Astrocyte (in vitro differentiated cells and primary cell): ENCODE measurements at regions not wholly inside any gene's neighbourhood (a gene's known extent, or its start where the extent isn't known, plus 50 kb on each side); places are given as distances from the start of the nearest gene placed in this dataset.

ENCODE experiments used
- DNase-seq: peaks from one replicate; pipeline ENCODE4 v3.0.0-alpha.2; 2010; ENCODE audit warnings: low read depth
- FAIRE-seq: peaks from 2 replicates; lab custom pipeline; 2011; peaks lifted over from hg19 to GRCh38; lab: Jason Lieb, UNC
- H2AFZ ChIP-seq: 2 replicates; pipeline ENCODE4 v1.6.0; 2012; ENCODE audit warnings: low read depth, low read length, inconsistent platforms
- H3K27ac ChIP-seq: 2 replicates; pipeline ENCODE4 v1.5.1; 2011; ENCODE audit warnings: low read depth, low read length, inconsistent platforms
- H3K27me3 ChIP-seq: 2 replicates; pipeline ENCODE4 v1.6.0; 2011; ENCODE audit warnings: low read length, inconsistent platforms; ENCODE audit not compliant: insufficient read depth
- H3K36me3 ChIP-seq: 2 replicates; pipeline ENCODE4 v1.5.1; 2011; ENCODE audit warnings: low read length, inconsistent platforms; ENCODE audit not compliant: insufficient read depth
- H3K4me1 ChIP-seq: 2 replicates; pipeline ENCODE4 v1.5.1; 2011; ENCODE audit warnings: low read length, inconsistent platforms; ENCODE audit not compliant: insufficient read depth
- H3K4me2 ChIP-seq: 2 replicates; pipeline ENCODE4 v1.6.0; 2012; ENCODE audit warnings: low read length, inconsistent platforms
- H3K4me3 ChIP-seq: 2 replicates; pipeline ENCODE4 v1.5.1; 2011; ENCODE audit warnings: low read depth, mild to moderate bottlenecking, low read length, inconsistent platforms; ENCODE audit not compliant: insufficient read depth
- H3K79me2 ChIP-seq: 2 replicates; pipeline ENCODE4 v1.6.0; 2012; ENCODE audit warnings: mild to moderate bottlenecking, low read length, inconsistent platforms; ENCODE audit not compliant: insufficient read depth
- H3K9ac ChIP-seq: 2 replicates; pipeline ENCODE4 v1.6.0; 2012; ENCODE audit warnings: mild to moderate bottlenecking, low read length, inconsistent platforms
- H3K9me3 ChIP-seq: 2 replicates; pipeline ENCODE4 v1.5.1; 2012; ENCODE audit warnings: low read depth, mild to moderate bottlenecking, low read length, inconsistent platforms; ENCODE audit not compliant: insufficient read depth
- H4K20me1 ChIP-seq: 2 replicates; pipeline ENCODE4 v1.6.0; 2012; ENCODE audit warnings: low read length, inconsistent platforms; ENCODE audit not compliant: insufficient read depth
- H3K27ac Mint-ChIP-seq: one replicate; pipeline ENCODE4 v1.8.0; 2021; ENCODE audit warnings: mild to moderate bottlenecking, mixed read lengths; ENCODE audit not compliant: unreplicated experiment
- H3K27me3 Mint-ChIP-seq: one replicate; pipeline ENCODE4 v1.8.0; 2021; ENCODE audit warnings: low read depth, mixed read lengths; ENCODE audit not compliant: unreplicated experiment
- H3K36me3 Mint-ChIP-seq: one replicate; pipeline ENCODE4 v1.8.0; 2021; ENCODE audit warnings: low read depth, mixed read lengths; ENCODE audit not compliant: unreplicated experiment
- H3K4me1 Mint-ChIP-seq: one replicate; pipeline ENCODE4 v1.8.0; 2021; ENCODE audit warnings: low read depth, mixed read lengths; ENCODE audit not compliant: unreplicated experiment
- H3K4me3 Mint-ChIP-seq: one replicate; pipeline ENCODE4 v1.8.0; 2021; ENCODE audit warnings: mild to moderate bottlenecking, moderate library complexity, mixed read lengths; ENCODE audit not compliant: unreplicated experiment
- H3K9me3 Mint-ChIP-seq: one replicate; pipeline ENCODE4 v1.8.0; 2021; ENCODE audit warnings: mild to moderate bottlenecking, mixed read lengths; ENCODE audit not compliant: unreplicated experiment
- CTCF ChIP-seq: IDR thresholded peaks from 2 replicates; pipeline ENCODE4 v1.5.1; 2011; ENCODE audit warnings: low read depth, mild to moderate bottlenecking, inconsistent platforms, low read length, moderate library complexity; ENCODE audit not compliant: insufficient read depth
- EZH2 ChIP-seq: IDR thresholded peaks from 2 replicates; pipeline ENCODE4 v1.6.1; 2012; ENCODE audit warnings: mild to moderate bottlenecking, low read length, inconsistent platforms; ENCODE audit not compliant: insufficient read depth

GRCh38 chr14:104263675-104264358 lies 125.4 kb downstream of the KIF26A start:
- Mint-ChIP-seq H3K9me3 (peaks cover 7% of the 10 kb centered on the region), H3K27me3 (peaks cover 12% of the 10 kb centered on the region), H3K4me1 (no peaks in the 10 kb centered on the region), H3K4me3 (no peak overlapping the region), H3K27ac (no peak overlapping the region), H3K36me3 (no peaks in the 10 kb centered on the region)
- Histone ChIP-seq H3K4me2 (no peak overlapping the region), H3K9me3 (no peaks in the 10 kb centered on the region), H4K20me1 (no peaks in the 10 kb centered on the region), H3K79me2 (no peaks in the 10 kb centered on the region), H3K27me3 (no peaks in the 10 kb centered on the region), H3K27ac (no peak overlapping the region), H2AFZ (no peak overlapping the region), H3K36me3 (no peaks in the 10 kb centered on the region), H3K9ac (no peak overlapping the region), H3K4me1 (no peaks in the 10 kb centered on the region), H3K4me3 (no peak overlapping the region)
- no peak for TF ChIP-seq EZH2
- TF ChIP-seq CTCF: no peak
- FAIRE-seq (no peak), DNase-seq (no peak)

GRCh38 chr14:104264495-104265265 lies 126.3 kb downstream of the KIF26A start:
- no peaks in the 10 kb centered on the region for H4K20me1 ChIP-seq
- no peak overlapping the region for H2AFZ ChIP-seq
- Mint-ChIP-seq H3K4me1 (no peaks in the 10 kb centered on the region), H3K4me3 (no peak overlapping the region), H3K27ac (no peak overlapping the region), H3K27me3 (peaks cover 12% of the 10 kb centered on the region), H3K36me3 (no peaks in the 10 kb centered on the region), H3K9me3 (peaks cover 4% of the 10 kb centered on the region)
- H3K79me2 ChIP-seq: no peaks in the 10 kb centered on the region
- TF ChIP-seq CTCF: no peak
- no peak for TF ChIP-seq EZH2
- H3K27ac ChIP-seq: no peak overlapping the region
- no peaks in the 10 kb centered on the region for H3K9me3 ChIP-seq
- FAIRE-seq (no peak), DNase-seq (no peak)
- H3K27me3 ChIP-seq: no peaks in the 10 kb centered on the region
- no peak overlapping the region for H3K4me3 ChIP-seq
- no peak overlapping the region for H3K4me2 ChIP-seq
- H3K4me1 ChIP-seq: no peaks in the 10 kb centered on the region
- no peak overlapping the region for H3K9ac ChIP-seq
- no peaks in the 10 kb centered on the region for H3K36me3 ChIP-seq
